ENCODE measurements at regions not wholly inside any gene's neighbourhood (a gene's known extent, or its start where the extent isn't known, plus 50 kb on each side); places are given as distances from the start of the nearest gene placed in this dataset.

- TF ChIP-seq EZH2 (IDR thresholded peaks at IDR 0.05; ENCODE audit: insufficient read depth, poor library complexity, severe bottlenecking) (no peak), EZH2phosphoT487 (IDR thresholded peaks at IDR 0.05; ENCODE audit: insufficient read depth, low read depth) (no peak)
Observed at GRCh38 chr21:33978585-33978984, 63.0 kb upstream of the ATP5PO start.

Data from GM23248 (cell line).